Ishikawa (cell line): ENCODE measurements at regions not wholly inside any gene's neighbourhood (a gene's known extent, or its start where the extent isn't known, plus 50 kb on each side); places are given as distances from the start of the nearest gene placed in this dataset.

Source experiments
- EGR1 ChIP-seq: IDR thresholded peaks from 2 replicates; pipeline ENCODE4 v1.6.1; 2012
- RAD21 ChIP-seq: IDR thresholded peaks from 2 replicates; pipeline ENCODE4 v1.6.1; 2012; ENCODE audit warnings: low read depth
- TAF1 ChIP-seq: IDR thresholded peaks from 2 replicates; pipeline ENCODE4 v1.6.1; 2012; ENCODE audit warnings: low read depth, mild to moderate bottlenecking
- TCF12 ChIP-seq: IDR thresholded peaks from 2 replicates; pipeline ENCODE4 v1.6.1; 2012; ENCODE audit warnings: low read depth
- YY1 ChIP-seq: IDR thresholded peaks from 2 replicates; pipeline ENCODE4 v1.6.1; 2012; ENCODE audit warnings: low read depth

DNA sequence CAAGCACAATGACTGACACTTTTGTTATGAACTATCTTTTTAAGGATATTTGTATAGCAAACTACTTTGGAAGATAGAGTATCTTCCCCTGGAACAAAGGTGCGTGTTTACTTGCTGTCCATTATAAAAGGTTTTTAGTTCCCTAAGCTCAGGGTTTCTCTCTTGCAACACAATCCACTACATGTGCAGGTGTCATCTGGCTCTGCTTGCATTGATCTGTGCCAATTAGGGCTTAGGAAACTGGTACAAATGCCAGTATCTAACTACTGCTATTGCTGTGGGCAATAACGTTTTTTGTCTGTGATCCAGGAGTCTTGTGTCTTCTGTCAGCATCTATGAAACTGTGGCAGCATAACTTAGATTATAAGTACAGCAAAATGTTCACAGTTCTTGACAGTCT is 68.3 kb upstream of the ABCD3 start:
- TF ChIP-seq RAD21 (no peak), EGR1 (no peak), YY1 (no peak), TAF1 (no peak), TCF12 (no peak)
